GM19397 (cell line): ENCODE measurements at regions not wholly inside any gene's neighbourhood (a gene's known extent, or its start where the extent isn't known, plus 50 kb on each side); places are given as distances from the start of the nearest gene placed in this dataset.
A peak's percentile ranks its signal among the peaks of the same experiment; 100 is the strongest.
"Not testable (repeated sequence)": the region's sequence is repeated elsewhere in the genome, so short reads cannot be mapped to it uniquely, and the experiment has no call there.

Experiments
- ATAC-seq: cut with Tn5 transposase; IDR thresholded peaks from one replicate; pipeline ENCODE4 v1.9.1; 2021; ENCODE audit warnings: mild to moderate bottlenecking, moderate library complexity; ENCODE audit not compliant: unreplicated experiment

GRCh38 chr1:190665045-190665444 lies 187.4 kb upstream of the BRINP3 start:
- no peak for ATAC-seq

- no peak for ATAC-seq
These were observed 190.2 kb upstream of the BRINP3 start for GRCh38 chr1:190667914-190668313.

- ATAC-seq: no peak
These were observed 201.4 kb upstream of the BRINP3 start for GRCh38 chr1:190679044-190679443.

- ATAC-seq: no peak
These were observed 201.8 kb upstream of the BRINP3 start for GRCh38 chr1:190679454-190679853.

GRCh38 chr1:190679983-190680382 lies 202.3 kb upstream of the BRINP3 start:
- ATAC-seq: no peak

- ATAC-seq: no peak
These were observed 208.0 kb upstream of the BRINP3 start for GRCh38 chr1:190685676-190686075.

- ATAC-seq: no peak
These were observed 210.4 kb upstream of the BRINP3 start for GRCh38 chr1:190688096-190688495.

GRCh38 chr1:190698488-190698887 lies 220.8 kb upstream of the BRINP3 start:
- not testable (repeated sequence) for ATAC-seq

- ATAC-seq: no peak
These were observed 221.5 kb upstream of the BRINP3 start for GRCh38 chr1:190699165-190699564.

GRCh38 chr1:190708418-190709057 lies 230.9 kb upstream of the BRINP3 start:
- ATAC-seq: no peak

GRCh38 chr1:190711069-190711468 lies 233.4 kb upstream of the BRINP3 start:
- ATAC-seq: no peak

- ATAC-seq: no peak
These were observed 239.4 kb upstream of the BRINP3 start for GRCh38 chr1:190717055-190717454.

GRCh38 chr1:190736971-190737590 lies 259.4 kb upstream of the BRINP3 start:
- no peak for ATAC-seq

GRCh38 chr1:190738317-190738716 lies 260.7 kb upstream of the BRINP3 start:
- no peak for ATAC-seq

- ATAC-seq: no peak
These were observed 262.3 kb upstream of the BRINP3 start for GRCh38 chr1:190739926-190740325.

GRCh38 chr1:190747704-190748103 lies 270.0 kb upstream of the BRINP3 start:
- ATAC-seq: no peak

- ATAC-seq: no peak
These were observed 274.5 kb upstream of the BRINP3 start for GRCh38 chr1:190752131-190752530.

GRCh38 chr1:190754666-190755065 lies 277.0 kb upstream of the BRINP3 start:
- no peak for ATAC-seq

GRCh38 chr1:190759807-190760206 lies 282.1 kb upstream of the BRINP3 start:
- peak; percentile 90 for ATAC-seq

GRCh38 chr1:190762325-190762724 lies 284.7 kb upstream of the BRINP3 start:
- ATAC-seq: no peak

GRCh38 chr1:190792873-190793272 lies 315.2 kb upstream of the BRINP3 start:
- ATAC-seq: no peak

- ATAC-seq: no peak
These were observed 330.0 kb upstream of the BRINP3 start for GRCh38 chr1:190807629-190808028.

- no peak for ATAC-seq
These were observed 330.4 kb upstream of the BRINP3 start for GRCh38 chr1:190808035-190808434.
